Hepatocyte (in vitro differentiated cells): ENCODE measurements at regions not wholly inside any gene's neighbourhood (a gene's known extent, or its start where the extent isn't known, plus 50 kb on each side); places are given as distances from the start of the nearest gene placed in this dataset. TPM values are rescaled to one million over a fixed set of nuclear protein-coding genes. Genes with fewer than 3 reads are reported as not detected.

ENCODE experiments used
- small RNA-seq: library from RNA; depleted of rRNA; stranded (forward); fragments of <200 nt; gene quantifications from one replicate; pipeline ENCODE3, GENCODE V24; 2014

Small RNA genes in the stretch of these regions (small RNA-seq; reads per million reads assigned to genes)
- not detected for gene ERHP2
